ENCODE measurements at regions not wholly inside any gene's neighbourhood (a gene's known extent, or its start where the extent isn't known, plus 50 kb on each side); places are given as distances from the start of the nearest gene placed in this dataset.

DNA sequence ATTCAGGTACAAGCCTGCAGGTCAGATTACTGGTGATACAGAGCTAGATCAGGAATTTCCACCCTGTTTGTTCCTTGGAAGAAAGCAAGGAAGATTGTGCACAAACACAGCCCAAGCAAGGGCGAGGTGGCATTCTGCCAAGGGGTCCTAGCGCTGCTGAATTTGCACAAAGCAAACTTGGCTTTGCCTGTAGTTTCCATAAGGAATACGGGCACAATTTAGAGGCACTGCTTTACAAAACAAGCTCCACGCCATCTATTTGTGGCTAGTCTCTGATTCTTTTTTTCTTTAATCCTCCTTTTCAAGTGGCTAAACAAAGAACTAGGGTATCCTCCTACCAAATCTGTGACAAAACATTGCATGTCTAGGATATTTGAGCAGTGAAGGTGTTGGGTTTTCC lies 195.5 kb upstream of the ACVR2A start:
- no peak for DNase-seq (ENCODE audit: low read depth in 3 of 3)

DNA sequence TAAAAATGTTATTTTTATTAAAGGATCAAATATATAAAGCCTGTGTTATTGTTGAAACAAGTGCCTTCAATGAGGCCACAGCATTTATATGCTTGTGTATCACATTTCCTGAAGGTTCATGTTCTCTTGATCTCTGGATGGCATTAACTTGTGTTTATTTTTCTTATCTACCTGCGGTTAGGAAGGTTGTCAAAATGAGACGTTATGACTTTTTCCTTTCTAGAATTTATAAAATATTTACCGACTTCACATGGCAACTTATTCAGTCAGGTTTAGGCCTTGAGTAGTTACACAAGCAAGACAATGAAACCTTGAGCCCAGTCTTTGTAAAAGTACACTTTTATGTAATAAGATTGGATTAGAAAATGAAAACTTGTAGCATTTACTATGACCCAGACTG lies 196.4 kb upstream of the ACVR2A start:
- no peak for DNase-seq (ENCODE audit: low read depth in 3 of 3)

DNA sequence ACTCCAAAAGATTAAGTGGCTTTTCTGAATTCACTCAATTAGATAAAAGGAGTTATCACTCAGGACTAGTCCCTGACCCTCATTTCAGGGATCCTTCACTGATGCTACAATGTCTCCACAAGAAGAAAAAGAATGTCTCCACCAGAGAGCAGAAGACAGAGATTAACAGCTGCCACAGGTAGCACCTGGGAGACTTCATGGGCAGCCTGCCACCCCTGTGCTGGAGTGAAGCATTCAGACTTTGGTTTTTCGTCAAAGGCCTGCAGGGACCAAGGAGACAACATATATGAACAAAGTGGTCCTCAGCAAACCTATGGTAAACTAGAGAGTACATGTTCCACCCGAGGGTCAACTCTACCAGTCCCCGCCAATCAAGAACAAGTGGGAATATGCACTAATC lies 197.0 kb upstream of the ACVR2A start:
- DNase-seq (ENCODE audit: low read depth in 3 of 3), result no peak

DNA sequence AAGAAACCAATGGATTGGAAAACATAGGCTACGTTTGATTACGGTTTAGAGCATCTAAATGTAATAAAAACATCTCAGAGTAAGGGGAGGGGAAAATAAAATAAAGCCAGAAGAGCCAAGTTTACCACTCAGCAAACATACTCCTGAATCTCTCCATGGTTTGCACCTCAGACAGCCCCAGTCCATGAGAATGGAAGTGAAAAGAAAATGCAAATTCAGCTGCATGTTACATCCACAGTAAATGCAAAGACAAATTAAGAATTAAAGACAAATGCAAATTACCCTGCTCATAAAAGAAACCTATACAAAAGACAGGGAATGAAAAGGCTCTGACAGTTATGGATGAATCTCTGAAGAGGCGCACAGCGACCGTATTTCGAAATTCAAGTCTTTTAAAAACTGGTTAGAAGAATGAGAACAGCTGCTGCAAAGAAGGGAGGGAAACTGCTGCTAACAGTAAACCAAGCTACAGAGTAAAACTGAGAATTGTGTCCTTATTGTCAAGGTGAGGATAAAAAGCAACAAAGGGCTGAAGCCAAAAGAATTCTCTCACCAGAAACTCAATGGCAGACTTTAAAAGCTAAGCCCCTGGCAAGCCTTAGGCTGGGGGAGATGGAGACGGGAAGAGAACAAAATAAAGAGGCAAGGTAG lies 197.9 kb upstream of the ACVR2A start:
- no peak for DNase-seq (ENCODE audit: low read depth in 3 of 3)

DNA sequence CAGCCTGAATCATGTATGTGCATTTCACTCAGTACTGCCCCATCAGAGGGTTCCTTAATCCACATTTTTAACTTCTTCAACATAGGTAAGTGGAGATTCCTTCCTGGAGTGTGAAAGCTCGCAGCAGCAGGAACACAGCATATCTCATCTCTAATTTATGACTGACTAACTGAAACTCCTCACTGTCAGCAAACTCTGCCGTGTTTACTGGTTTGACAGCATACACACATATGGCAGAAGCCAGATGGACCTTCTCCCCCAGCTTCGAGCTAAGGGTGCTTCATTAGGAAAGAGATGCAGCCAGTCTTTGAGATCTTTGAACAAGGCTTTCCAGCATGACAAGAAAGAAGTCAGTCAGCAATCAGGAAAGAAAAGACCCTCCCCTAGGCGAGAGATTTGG lies 200.3 kb upstream of the ACVR2A start:
- no peak for DNase-seq (ENCODE audit: low read depth in 3 of 3)

DNA sequence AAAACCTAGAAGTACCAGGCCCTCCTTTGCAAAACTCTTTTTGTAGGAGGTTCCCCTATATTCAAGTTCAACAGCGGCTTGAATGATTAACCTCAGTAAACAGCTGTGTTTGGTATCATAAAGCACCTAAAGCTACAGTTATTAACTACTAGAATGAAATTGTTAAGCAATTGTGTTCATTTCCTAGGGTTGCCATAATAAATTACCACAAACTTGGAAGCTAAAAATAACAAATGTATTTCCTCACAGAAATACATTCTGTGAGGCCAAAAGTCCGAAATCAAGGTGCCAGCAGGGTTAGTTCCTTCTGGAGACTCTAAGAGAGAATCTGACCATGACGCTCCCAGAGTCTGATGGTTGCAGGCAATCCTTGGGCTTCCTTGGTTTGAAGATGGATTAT lies 202.1 kb upstream of the ACVR2A start:
- DNase-seq (ENCODE audit: low read depth in 3 of 3), result no peak

DNA sequence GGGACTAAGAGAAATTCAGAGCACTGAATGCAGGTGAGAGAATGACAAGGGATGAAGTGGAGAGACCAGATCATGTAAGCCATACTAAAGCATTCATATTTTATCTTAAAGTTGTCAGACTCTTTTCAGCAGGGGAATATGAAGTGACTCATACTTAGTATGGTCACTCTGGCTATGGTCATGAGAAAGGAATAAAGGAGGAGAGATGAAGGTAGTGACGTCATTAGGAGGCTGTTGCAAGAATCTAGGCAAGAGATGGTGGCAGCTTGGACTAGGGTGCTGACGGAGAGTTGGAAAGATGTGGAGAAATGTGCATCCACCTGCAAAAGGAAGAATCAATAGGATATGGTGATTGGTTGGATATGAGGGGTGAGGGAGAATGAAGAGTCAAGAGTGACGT lies 203.2 kb upstream of the ACVR2A start:
- no peak for DNase-seq (ENCODE audit: low read depth in 3 of 3)

DNA sequence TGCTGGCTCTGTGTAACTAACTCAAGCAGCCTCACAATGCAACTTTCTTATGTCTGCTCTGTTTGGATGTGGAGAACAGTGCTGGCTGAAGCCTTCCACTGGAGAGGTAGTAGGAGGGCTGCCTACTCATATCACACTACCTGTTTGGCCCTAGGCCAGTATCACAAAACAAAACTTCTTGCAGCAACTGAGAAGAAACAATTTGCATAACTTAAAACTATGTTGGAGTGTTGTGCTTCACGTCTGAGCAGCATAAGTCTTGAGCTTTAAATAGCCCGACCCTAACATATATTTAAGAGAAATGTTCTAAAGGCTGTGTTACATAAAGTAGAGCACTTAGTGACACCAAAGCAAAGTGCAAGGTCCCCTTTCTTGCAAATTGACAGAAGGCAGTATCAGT lies 204.9 kb upstream of the ACVR2A start:
- DNase-seq (ENCODE audit: low read depth in 3 of 3), result no peak

DNA sequence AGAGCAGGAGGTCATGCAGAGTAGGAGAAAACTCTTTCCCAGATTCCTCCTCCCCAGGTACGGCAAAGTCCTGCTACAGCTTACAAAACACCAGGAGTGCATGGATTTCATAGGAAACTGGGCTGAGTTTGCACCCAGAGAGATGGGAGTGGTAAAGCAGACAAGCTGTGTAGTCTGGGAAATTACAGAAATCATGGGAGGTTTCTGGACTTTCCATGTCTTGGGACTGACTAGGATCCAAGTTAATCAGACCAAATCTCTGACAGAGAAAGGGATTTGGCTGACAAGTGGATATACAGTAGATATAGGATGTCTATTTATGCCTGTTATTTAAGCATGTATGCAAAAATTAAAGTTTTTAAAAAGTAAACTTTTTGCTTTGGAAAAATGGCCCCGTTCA lies 205.4 kb upstream of the ACVR2A start:
- DNase-seq (ENCODE audit: low read depth in 3 of 3), result no peak

DNA sequence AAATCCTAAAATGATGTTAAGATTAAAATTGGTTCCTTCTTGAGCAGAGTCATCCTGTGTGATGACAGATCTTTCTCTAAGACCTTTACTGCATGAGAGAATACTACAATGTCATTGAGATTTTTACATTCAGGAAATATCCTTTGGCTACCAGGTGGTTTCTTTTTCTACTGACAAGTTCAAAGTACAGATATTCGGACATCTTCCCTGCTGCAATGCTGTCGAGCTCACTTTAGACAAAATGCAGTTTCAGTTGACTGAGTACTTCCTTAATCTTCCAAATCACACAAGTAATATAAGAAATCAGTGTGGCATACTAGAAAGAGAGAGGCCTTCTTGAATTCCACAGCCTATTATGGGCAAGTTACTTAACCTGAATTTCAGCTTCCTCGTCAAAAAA lies 207.9 kb upstream of the ACVR2A start:
- no peak for DNase-seq (ENCODE audit: low read depth in 3 of 3)

DNA sequence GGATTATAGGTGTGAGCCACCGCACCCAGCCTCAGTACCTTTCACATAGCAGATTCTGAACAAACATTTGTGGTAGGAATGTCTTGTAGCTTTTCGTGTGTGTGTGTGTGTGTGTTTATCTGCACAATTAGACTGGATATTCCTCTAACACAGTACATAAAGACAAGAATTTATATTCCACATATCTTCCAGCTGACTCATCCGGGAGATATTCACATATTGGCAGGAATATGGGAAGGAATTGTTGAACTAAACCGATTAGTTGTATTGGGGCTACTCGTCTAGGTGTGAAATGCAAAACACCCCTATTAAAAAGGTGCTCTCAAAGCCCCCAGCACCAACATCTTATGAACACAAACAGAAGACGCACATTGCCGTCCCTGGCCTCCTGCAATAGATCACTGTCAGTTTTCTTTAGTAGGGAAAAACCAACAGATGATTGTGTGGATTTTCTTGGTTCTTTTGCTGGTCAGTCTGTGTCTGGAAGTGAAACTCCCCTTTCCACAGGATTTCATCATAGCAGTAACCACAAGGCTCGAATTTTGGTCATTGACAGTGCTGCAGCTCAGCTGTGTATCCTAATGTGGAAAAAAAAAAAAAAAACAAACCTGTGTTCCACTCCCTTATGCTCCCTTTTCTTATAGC lies 208.5 kb upstream of the ACVR2A start:
- DNase-seq (ENCODE audit: low read depth in 3 of 3), result no peak

DNA sequence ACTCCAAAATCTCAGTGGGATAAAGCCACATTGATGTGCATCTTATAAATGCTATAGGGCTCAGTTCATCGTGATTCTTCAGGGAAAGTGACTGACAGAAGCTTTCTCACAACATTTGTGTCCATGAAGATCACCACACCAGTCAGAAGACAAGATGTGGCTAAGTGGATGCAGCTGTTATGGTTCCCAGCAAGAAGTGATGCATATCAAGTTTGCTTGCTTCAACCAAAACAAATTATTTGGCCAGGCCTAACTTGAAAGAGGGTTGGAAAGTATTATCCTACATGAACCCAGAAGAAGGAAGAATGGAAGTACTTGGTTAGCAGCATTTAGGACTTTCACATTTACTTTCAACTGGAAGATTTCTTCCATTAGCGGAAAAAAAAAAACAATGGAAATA lies 210.0 kb upstream of the ACVR2A start:
- DNase-seq (ENCODE audit: low read depth in 3 of 3), result no peak

DNA sequence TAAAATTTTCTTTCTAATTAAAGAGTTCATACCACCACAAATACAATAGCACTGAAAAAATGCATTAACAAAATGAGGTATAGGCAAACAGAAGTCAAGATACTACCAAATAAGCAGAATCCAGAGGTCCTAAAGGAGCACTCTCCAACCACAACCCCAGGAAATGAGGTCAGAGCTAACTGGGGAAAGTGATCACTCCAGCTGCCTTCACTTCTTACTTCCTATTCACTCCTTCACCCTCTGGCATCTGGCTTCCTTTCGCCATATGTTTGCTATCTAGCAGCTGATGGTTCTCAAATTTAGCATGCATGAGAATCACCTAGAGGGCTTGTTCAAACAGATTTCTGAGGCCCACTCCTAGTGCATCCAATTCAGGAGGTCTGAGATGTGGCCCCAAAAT lies 212.6 kb upstream of the ACVR2A start:
- no peak for DNase-seq (ENCODE audit: low read depth in 3 of 3)

DNA sequence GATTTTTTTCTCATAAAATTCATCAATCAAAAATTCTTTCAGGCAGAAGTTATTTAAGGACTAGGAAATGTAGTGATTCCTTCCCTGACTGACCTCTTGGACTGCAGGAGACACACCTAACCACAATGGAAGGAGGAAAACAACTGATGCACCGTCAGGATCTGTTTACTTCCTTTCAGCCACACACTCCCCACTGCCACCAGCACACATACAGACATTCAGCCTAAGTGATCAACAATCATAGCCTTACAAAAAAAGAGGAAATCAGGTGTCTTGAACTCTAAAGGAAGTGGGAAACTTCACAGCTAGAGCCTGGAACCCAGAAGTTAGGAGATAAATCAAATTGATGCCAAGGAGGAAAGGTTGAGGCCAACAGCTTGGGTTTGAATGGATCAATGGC lies 213.5 kb upstream of the ACVR2A start:
- no peak for DNase-seq (ENCODE audit: low read depth in 3 of 3)

DNA sequence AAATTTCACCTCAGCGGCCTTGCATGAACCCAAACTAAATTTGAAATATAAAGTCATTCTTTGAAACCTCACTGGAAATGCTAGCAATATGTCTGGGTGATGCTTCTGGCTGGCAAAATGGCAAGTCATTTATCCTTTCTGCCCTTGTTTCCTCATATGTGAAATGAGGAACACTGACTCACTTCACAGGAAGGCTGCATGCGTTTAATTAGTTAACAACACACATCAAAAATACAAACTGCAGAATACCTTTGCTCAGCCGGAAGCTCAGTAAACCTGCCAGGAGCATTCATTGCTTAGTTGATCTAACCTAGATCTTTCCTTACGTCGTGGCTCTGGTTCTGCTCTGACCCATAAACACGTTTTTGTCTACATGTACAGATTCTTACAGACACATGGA lies 214.2 kb upstream of the ACVR2A start:
- no peak for DNase-seq (ENCODE audit: low read depth in 3 of 3)

DNA sequence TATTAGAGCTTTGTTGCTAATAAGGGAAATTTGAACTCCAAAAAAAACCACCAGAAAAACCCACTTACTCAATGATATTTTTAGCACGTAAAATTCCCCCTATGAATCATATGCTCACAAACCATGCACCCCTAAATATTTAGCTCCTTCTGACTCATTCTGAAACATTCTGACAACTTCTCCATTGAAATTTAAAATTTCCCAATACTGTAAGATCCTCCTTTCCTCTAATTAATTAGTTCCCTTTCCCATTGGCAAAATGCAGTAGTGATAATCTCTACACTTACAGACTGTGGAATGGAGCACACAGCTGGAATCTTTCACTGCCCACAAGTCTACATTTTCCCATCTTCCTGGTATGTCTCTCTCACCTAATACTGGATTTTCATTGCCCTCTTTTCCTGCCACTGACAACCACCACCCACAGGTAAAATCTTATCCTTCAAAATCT lies 215.8 kb upstream of the ACVR2A start:
- no peak for DNase-seq (ENCODE audit: low read depth in 3 of 3)

DNA sequence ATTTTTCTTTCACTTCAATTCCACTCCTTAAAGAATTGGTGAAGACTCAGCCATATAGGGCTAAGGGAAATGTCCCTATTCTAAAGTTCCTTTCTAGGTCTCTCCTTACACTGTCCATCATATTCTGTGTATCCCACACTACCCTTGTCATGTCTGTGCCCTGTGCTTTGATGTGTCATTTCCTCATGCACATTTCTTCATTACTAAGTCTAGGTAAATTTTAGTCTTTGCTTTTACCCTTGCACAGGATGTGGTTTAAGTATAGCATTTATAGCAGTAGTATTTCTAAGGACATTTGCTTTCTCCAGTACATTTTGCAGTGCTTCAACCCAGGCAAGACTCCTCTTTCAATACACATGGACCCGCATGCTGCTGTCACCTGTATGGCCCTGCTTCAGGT lies 221.5 kb upstream of the ACVR2A start:
- no peak for DNase-seq (ENCODE audit: low read depth in 3 of 3)

DNA sequence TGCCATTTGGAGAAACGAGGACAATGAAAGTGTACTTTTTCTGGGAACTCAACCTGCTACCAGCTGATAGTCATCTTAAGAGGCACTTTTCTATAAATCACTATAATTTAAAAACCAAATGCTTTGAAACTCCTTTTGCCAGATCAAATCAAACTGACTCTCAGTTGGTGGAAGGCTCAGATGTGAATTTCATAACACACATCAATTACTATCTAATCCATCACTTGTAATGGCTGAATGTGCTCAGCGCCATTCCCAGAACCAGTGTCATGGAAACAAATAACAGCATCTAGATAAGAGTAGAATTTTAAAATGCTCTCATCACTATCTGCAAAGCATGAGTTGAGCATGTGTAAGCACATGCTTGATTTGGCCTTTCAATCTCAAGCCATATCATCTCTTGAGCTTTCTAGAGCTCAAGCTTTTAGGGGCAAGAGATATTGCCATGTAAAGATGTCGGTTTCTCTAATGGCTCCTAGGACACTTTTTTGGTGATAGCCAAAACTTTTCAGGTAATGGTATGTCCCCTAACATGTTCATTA lies 223.1 kb upstream of the ACVR2A start:
- no peak for DNase-seq (ENCODE audit: low read depth in 3 of 3)

DNA sequence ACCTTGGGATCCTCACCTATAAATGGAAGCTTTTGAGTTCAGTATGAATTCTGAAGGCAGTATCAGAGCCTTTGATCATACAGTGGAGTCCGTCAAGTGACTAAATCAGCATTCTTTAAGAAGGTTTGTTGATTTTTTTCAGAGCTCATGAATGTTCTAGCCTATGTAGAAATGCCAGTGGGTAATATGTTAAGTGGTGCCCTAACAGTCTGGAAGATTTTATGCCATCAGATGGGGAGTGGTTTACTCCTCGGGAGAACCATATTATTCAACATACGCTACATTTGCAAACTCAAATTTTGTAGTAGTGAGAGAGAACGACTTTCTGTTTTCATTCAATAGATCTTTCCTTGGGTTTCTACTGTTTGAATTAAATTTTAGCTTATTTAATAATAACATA lies 225.0 kb upstream of the ACVR2A start:
- no peak for DNase-seq (ENCODE audit: low read depth in 3 of 3)

DNA sequence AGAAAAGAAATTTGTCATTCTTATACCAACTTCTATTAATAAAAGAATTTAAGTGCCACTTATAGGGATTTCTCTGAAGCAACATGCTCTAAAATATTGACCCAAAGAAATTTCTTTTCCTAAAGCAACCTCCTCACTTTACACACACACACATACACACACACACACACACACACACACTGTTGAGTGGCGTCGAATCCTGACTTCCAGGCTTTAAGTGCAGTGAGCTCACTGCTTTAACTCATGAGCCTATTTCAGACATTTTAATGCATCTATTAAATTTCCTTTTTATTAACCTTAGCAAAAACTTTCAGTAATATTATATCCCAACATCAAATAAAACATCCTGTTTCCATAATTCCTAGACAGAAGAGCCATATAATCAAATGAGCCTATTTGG lies 229.1 kb upstream of the ACVR2A start:
- no peak for DNase-seq (ENCODE audit: low read depth in 3 of 3)

DNA sequence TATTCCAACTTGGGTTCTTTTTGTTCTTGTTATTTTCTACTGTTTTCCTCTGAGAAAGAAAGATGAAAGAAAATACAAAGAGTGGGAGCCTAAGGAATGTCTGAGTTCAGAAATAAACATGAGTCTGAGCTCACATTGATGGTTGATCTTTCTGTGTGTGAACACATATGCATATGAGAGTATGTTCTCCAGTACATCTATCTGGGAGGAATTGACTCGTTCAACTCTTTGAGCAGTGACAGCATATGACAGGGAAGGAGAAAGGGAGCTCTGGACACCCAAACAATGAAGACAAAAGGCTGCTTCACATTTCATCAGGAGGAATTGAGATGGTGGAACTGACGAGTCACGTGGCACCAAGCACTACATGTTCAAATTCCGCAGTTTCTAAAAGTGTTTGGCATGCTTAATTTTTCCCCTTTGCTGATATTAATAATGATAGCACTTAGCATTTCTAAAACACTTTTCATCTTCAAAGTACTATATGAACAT lies 229.8 kb upstream of the ACVR2A start:
- no peak for DNase-seq (ENCODE audit: low read depth in 3 of 3)

DNA sequence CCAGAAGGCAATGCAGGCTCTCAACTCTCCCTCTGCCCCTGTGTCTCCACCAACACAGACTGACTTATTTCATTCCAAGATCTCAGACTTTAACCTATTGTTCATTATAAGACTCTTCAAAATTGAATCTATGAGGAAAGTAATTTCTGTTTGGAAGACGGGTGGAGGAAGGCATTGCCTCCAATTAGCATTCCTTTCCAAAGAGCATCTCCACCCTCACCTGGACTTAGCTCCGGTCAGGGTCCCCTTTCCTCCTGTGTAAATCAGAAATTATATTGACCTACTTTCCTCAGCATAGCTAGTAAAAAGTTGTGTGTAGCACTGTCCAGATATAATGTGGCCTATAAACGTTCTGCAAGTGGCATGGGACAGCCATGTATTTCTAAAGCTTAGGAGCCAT lies 230.4 kb upstream of the ACVR2A start:
- no peak for DNase-seq (ENCODE audit: low read depth in 3 of 3)

DNA sequence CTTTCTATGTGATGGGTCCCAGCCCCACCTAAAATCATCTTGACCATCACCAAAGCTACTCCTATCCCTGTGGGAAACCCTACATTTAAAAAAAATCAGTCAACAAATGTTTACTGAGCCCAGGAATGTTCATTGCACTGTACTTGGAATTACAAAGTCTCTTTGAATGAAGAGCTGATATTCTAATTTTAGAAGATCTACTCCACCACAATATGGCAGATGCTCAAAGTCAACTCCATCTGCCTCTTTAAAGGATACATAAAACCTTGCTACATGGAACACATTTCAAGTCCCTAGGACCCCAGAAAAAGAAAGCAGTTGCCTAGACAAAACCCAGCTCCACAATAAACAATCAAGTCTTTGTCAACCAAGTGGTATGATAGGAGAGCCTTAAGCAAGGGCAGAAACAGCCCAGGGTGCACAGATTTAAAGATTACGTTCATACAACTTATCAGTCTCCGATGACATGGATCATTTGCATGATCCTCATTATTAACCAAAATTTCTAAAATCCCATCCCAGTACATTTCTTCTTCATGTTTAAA lies 234.3 kb upstream of the ACVR2A start:
- no peak for DNase-seq (ENCODE audit: low read depth in 3 of 3)
